H9 (cell line): ENCODE measurements at regions not wholly inside any gene's neighbourhood (a gene's known extent, or its start where the extent isn't known, plus 50 kb on each side); places are given as distances from the start of the nearest gene placed in this dataset.

ENCODE experiments used
- DNase-seq: peaks from one replicate; pipeline ENCODE4 v3.0.0-alpha.2; 2017
- H2AFZ ChIP-seq: one replicate; pipeline ENCODE4 v1.6.1; 2013; ENCODE audit warnings: mild to moderate bottlenecking, low read length, control low read depth, moderate library complexity
- H2AK5ac ChIP-seq: 2 replicates; pipeline ENCODE4 v1.6.1; 2013; ENCODE audit warnings: low read length, control low read depth, mixed read lengths; ENCODE audit not compliant: insufficient read length
- H2BK120ac ChIP-seq: one replicate; pipeline ENCODE4 v1.6.1; 2013; ENCODE audit warnings: low read depth, mild to moderate bottlenecking, low read length, control low read depth, inconsistent platforms; ENCODE audit not compliant: poor library complexity, severe bottlenecking
- H2BK12ac ChIP-seq: 2 replicates; pipeline ENCODE4 v1.6.1; 2013; ENCODE audit warnings: low read length, control low read depth, mixed read lengths, low read depth; ENCODE audit not compliant: insufficient read length
- H2BK15ac ChIP-seq: 2 replicates; pipeline ENCODE4 v1.6.1; 2013; ENCODE audit warnings: low read depth, low read length, control low read depth
- H2BK20ac ChIP-seq: one replicate; pipeline ENCODE4 v1.6.1; 2013; ENCODE audit warnings: low read depth, mild to moderate bottlenecking, low read length, control low read depth, inconsistent platforms; ENCODE audit not compliant: poor library complexity, severe bottlenecking
- H2BK5ac ChIP-seq: 2 replicates; pipeline ENCODE4 v1.6.1; 2013; ENCODE audit warnings: low read length, control low read depth, mixed read lengths; ENCODE audit not compliant: insufficient read length
- H3K14ac ChIP-seq: 2 replicates; pipeline ENCODE4 v1.6.1; 2013; ENCODE audit warnings: low read length, control low read depth; ENCODE audit not compliant: insufficient read depth
- H3K18ac ChIP-seq: 2 replicates; pipeline ENCODE4 v1.6.1; 2013; ENCODE audit warnings: low read depth, mild to moderate bottlenecking, mixed read lengths, low read length, control low read depth; ENCODE audit not compliant: insufficient read length
- H3K23ac ChIP-seq: 2 replicates; pipeline ENCODE4 v1.6.1; 2013; ENCODE audit warnings: low read length, control low read depth, mixed read lengths, low read depth; ENCODE audit not compliant: insufficient read length
- H3K23me2 ChIP-seq: 2 replicates; pipeline ENCODE4 v1.6.1; 2013; ENCODE audit warnings: low read depth, mild to moderate bottlenecking, mixed read lengths, low read length, control low read depth; ENCODE audit not compliant: insufficient read length, poor library complexity, severe bottlenecking
- H3K27ac ChIP-seq: 2 replicates; pipeline ENCODE4 v1.5.1; 2013; ENCODE audit warnings: low read length, control low read depth, mixed read lengths, low read depth; ENCODE audit not compliant: insufficient read length
- H3K27me3 ChIP-seq: 2 replicates; pipeline ENCODE4 v1.6.1; 2013; ENCODE audit warnings: low read length, control low read depth, inconsistent platforms; ENCODE audit not compliant: insufficient read depth
- H3K4ac ChIP-seq: 2 replicates; pipeline ENCODE4 v1.6.1; 2013; ENCODE audit warnings: low read depth, mild to moderate bottlenecking, control low read depth, inconsistent platforms, low read length, moderate library complexity
- H3K4me1 ChIP-seq: 2 replicates; pipeline ENCODE4 v1.6.1; 2013; ENCODE audit warnings: low read length, control low read depth, inconsistent platforms; ENCODE audit not compliant: insufficient read depth
- H3K4me2 ChIP-seq: 2 replicates; pipeline ENCODE4 v1.6.1; 2013; ENCODE audit warnings: low read length, control low read depth, mixed read lengths; ENCODE audit not compliant: insufficient read length, insufficient read depth
- H3K56ac ChIP-seq: 2 replicates; pipeline ENCODE4 v1.6.1; 2013; ENCODE audit warnings: low read depth, mild to moderate bottlenecking, mixed read lengths, low read length, control low read depth; ENCODE audit not compliant: insufficient read length
- H3K79me1 ChIP-seq: 2 replicates; pipeline ENCODE4 v1.6.1; 2013; ENCODE audit warnings: low read depth, mild to moderate bottlenecking, moderate library complexity, low read length, control low read depth, inconsistent platforms; ENCODE audit not compliant: insufficient read depth, poor library complexity, severe bottlenecking
- H3K79me2 ChIP-seq: 2 replicates; pipeline ENCODE4 v1.6.1; 2013; ENCODE audit warnings: low read length, control low read depth, inconsistent platforms; ENCODE audit not compliant: insufficient read depth
- H3K9ac ChIP-seq: 2 replicates; pipeline ENCODE4 v1.6.1; 2013; ENCODE audit warnings: low read length, control low read depth, mixed read lengths; ENCODE audit not compliant: insufficient read length; ENCODE audit errors: extremely low read depth
- H3K9me3 ChIP-seq: one replicate; pipeline ENCODE4 v1.6.1; 2013; ENCODE audit warnings: low read depth, low read length, inconsistent platforms; ENCODE audit not compliant: control insufficient read depth
- H3T11ph ChIP-seq: one replicate; pipeline ENCODE4 v1.6.1; 2013; ENCODE audit warnings: mild to moderate bottlenecking, low read length, control low read depth, inconsistent platforms
- H4K20me1 ChIP-seq: one replicate; pipeline ENCODE4 v1.6.1; 2013; ENCODE audit not compliant: control insufficient read depth, insufficient read length, insufficient read depth
- H4K5ac ChIP-seq: 2 replicates; pipeline ENCODE4 v1.6.1; 2013; ENCODE audit warnings: low read depth, mild to moderate bottlenecking, mixed read lengths, low read length, control low read depth; ENCODE audit not compliant: insufficient read length
- H4K8ac ChIP-seq: replicated peaks from 2 replicates; pipeline ENCODE4 v1.6.1; 2013; ENCODE audit warnings: low read length, control low read depth, mixed read lengths, low read depth; ENCODE audit not compliant: insufficient read length
- H4K91ac ChIP-seq: 2 replicates; pipeline ENCODE4 v1.6.1; 2013; ENCODE audit warnings: low read depth, mild to moderate bottlenecking, moderate library complexity, mixed read lengths, low read length, control low read depth; ENCODE audit not compliant: insufficient read length
- H3K27ac Mint-ChIP-seq, 3 experiments: 2 replicates in 2 of 3; 3 replicates in 1 of 3; pipeline ENCODE4 v1.8.0; 2020 to 2021; ENCODE audit warnings: mixed read lengths in 3 of 3, mild to moderate bottlenecking in 1 of 3, moderate library complexity in 1 of 3
- H3K27me3 Mint-ChIP-seq: 2 replicates; pipeline ENCODE4 v1.8.0; 2021; ENCODE audit warnings: low read depth, mild to moderate bottlenecking, moderate library complexity, mixed read lengths
- H3K36me3 Mint-ChIP-seq, 3 experiments: 2 replicates in 2 of 3; 3 replicates in 1 of 3; pipeline ENCODE4 v1.8.0; 2020 to 2021; ENCODE audit warnings: low read depth in 3 of 3, mixed read lengths in 3 of 3; ENCODE audit not compliant: insufficient read depth in 1 of 3
- H3K4me1 Mint-ChIP-seq, 2 experiments: 2 replicates each; pipeline ENCODE4 v1.8.0; 2020; ENCODE audit warnings: mixed read lengths in 2 of 2
- H3K4me3 Mint-ChIP-seq, 2 experiments: 2 replicates in 1 of 2; 3 replicates in 1 of 2; pipeline ENCODE4 v1.8.0; 2020 to 2021; ENCODE audit warnings: mild to moderate bottlenecking in 2 of 2, mixed read lengths in 2 of 2, moderate library complexity in 1 of 2
- H3K9me3 Mint-ChIP-seq, 2 experiments: 2 replicates in 1 of 2; 3 replicates in 1 of 2; pipeline ENCODE4 v1.8.0; 2020; ENCODE audit warnings: mild to moderate bottlenecking in 2 of 2, mixed read lengths in 2 of 2, moderate library complexity in 1 of 2
- CTCF ChIP-seq: fragments of 200-600 bp; sonication (generic); conservative IDR thresholded peaks from 3 replicates; pipeline ENCODE4 v1.8.0; 2021; ENCODE audit warnings: antibody characterized with exemption, mild to moderate bottlenecking
- WGBS: extraction: QIAGEN DNeasy Blood & Tissue Kit; methylation state at CpG from one replicate; pipeline ENCODE4 v1.1.7; 2013; ENCODE audit warnings: missing lambda C conversion rate, low lambda C conversion rate, mixed read lengths; ENCODE audit not compliant: insufficient read length; ENCODE audit errors: extremely low coverage; 5-methylcytosine and 5-hydroxymethylcytosine counted together

- H2BK20ac ChIP-seq, result no peak overlapping the region
- no peak overlapping the region for H3K18ac ChIP-seq
- Mint-ChIP-seq H3K36me3 (no peaks in the 10 kb centered on the region), H3K9me3 (no peaks in the 10 kb centered on the region), H3K4me3 (no peak overlapping the region), H3K27ac (no peak overlapping the region), H3K4me1 (no peaks in the 10 kb centered on the region; a peak in 1 of 4 replicates), H3K27me3 (no peaks in the 10 kb centered on the region; the same call in 1 of the 2 replicates)
- no peaks in the 10 kb centered on the region for H3K23me2 ChIP-seq
- H2BK15ac ChIP-seq, result no peak overlapping the region
- no peak overlapping the region for H2BK12ac ChIP-seq
- H3K4me2 ChIP-seq, result no peak overlapping the region
- no peak overlapping the region for H3K27ac ChIP-seq
- no peak overlapping the region for H3K23ac ChIP-seq
- no peak overlapping the region for H2BK120ac ChIP-seq
- H3T11ph ChIP-seq, result no peak overlapping the region
- no peak overlapping the region for H4K91ac ChIP-seq
- DNase-seq, result no peak
- H3K4ac ChIP-seq, result no peak overlapping the region
- no peak overlapping the region for H2AK5ac ChIP-seq
- WGBS, result no CpG with 5 or more reads among the region's 1 CpG
- TF ChIP-seq CTCF, result no peak
- no peaks in the 10 kb centered on the region for H3K79me1 ChIP-seq
- H3K79me2 ChIP-seq, result no peaks in the 10 kb centered on the region
- no peak overlapping the region for H4K5ac ChIP-seq
- H3K14ac ChIP-seq, result no peak overlapping the region
- H4K20me1 ChIP-seq, result no peaks in the 10 kb centered on the region
- H3K56ac ChIP-seq, result no peak overlapping the region
- no peaks in the 10 kb centered on the region for H3K4me1 ChIP-seq
- no peaks in the 10 kb centered on the region for H3K9me3 ChIP-seq
- H4K8ac ChIP-seq, result no peak overlapping the region
- no peak overlapping the region for H2AFZ ChIP-seq
- H3K9ac ChIP-seq, result no peak overlapping the region
- no peak overlapping the region for H2BK5ac ChIP-seq
- no peaks in the 10 kb centered on the region for H3K27me3 ChIP-seq
Observed at GRCh38 chr3:67118122-67118521, 120.0 kb downstream of the KBTBD8 start.
